Osteocyte (in vitro differentiated cells): ENCODE measurements at regions not wholly inside any gene's neighbourhood (a gene's known extent, or its start where the extent isn't known, plus 50 kb on each side); places are given as distances from the start of the nearest gene placed in this dataset.

Experiments used
- DNase-seq: peaks from one replicate; pipeline ENCODE4 v3.0.0; 2021; ENCODE audit warnings: mixed read lengths; ENCODE audit not compliant: unreplicated experiment; ENCODE audit errors: extremely low spot score
- H3K27ac Mint-ChIP-seq: one replicate; pipeline ENCODE4 v1.8.0; 2021; ENCODE audit warnings: mild to moderate bottlenecking, mixed read lengths; ENCODE audit not compliant: unreplicated experiment
- H3K27me3 Mint-ChIP-seq: one replicate; pipeline ENCODE4 v1.8.0; 2021; ENCODE audit warnings: mixed read lengths; ENCODE audit not compliant: unreplicated experiment
- H3K36me3 Mint-ChIP-seq: one replicate; pipeline ENCODE4 v1.8.0; 2021; ENCODE audit warnings: mixed read lengths; ENCODE audit not compliant: unreplicated experiment
- H3K4me1 Mint-ChIP-seq: one replicate; pipeline ENCODE4 v1.8.0; 2021; ENCODE audit warnings: mixed read lengths; ENCODE audit not compliant: unreplicated experiment
- H3K4me3 Mint-ChIP-seq: one replicate; pipeline ENCODE4 v1.8.0; 2021; ENCODE audit warnings: mild to moderate bottlenecking, moderate library complexity, mixed read lengths; ENCODE audit not compliant: unreplicated experiment
- H3K9me3 Mint-ChIP-seq: one replicate; pipeline ENCODE4 v1.8.0; 2021; ENCODE audit warnings: mixed read lengths; ENCODE audit not compliant: unreplicated experiment
- CTCF ChIP-seq: fragments of 200-600 bp; sonication (generic); IDR thresholded peaks from 2 replicates; pipeline ENCODE4 v1.5.0; 2021; ENCODE audit warnings: antibody characterized with exemption, mild to moderate bottlenecking, moderate library complexity

- H3K9me3 Mint-ChIP-seq, result peaks cover 39% of the 10 kb centered on the region
- no peaks in the 10 kb centered on the region for H3K27me3 Mint-ChIP-seq
- no peak for TF ChIP-seq CTCF
- H3K36me3 Mint-ChIP-seq, result no peaks in the 10 kb centered on the region
- no peak overlapping the region for H3K4me3 Mint-ChIP-seq
- H3K4me1 Mint-ChIP-seq, result no peaks in the 10 kb centered on the region
- no peak overlapping the region for H3K27ac Mint-ChIP-seq
- peak; percentile 77 for DNase-seq
Measured at GRCh38 chr18:78521136-78521535, 458.5 kb upstream of the SALL3 start.

GRCh38 chr18:78521744-78522143 lies 457.9 kb upstream of the SALL3 start:
- Mint-ChIP-seq H3K36me3 (no peaks in the 10 kb centered on the region), H3K27me3 (no peaks in the 10 kb centered on the region), H3K4me3 (no peak overlapping the region), H3K9me3 (peaks cover 41% of the 10 kb centered on the region), H3K27ac (no peak overlapping the region), H3K4me1 (no peaks in the 10 kb centered on the region)
- DNase-seq, result peak; percentile 54
- TF ChIP-seq CTCF, result no peak

- no peaks in the 10 kb centered on the region for H3K4me1 Mint-ChIP-seq
- H3K36me3 Mint-ChIP-seq, result no peaks in the 10 kb centered on the region
- H3K4me3 Mint-ChIP-seq, result no peak overlapping the region
- no peak for DNase-seq
- H3K27me3 Mint-ChIP-seq, result no peaks in the 10 kb centered on the region
- no peak for TF ChIP-seq CTCF
- H3K27ac Mint-ChIP-seq, result no peak overlapping the region
- peaks cover 47% of the 10 kb centered on the region for H3K9me3 Mint-ChIP-seq
Measured at GRCh38 chr18:78522507-78522906, 457.1 kb upstream of the SALL3 start.

- Mint-ChIP-seq H3K9me3 (peaks cover 51% of the 10 kb centered on the region), H3K4me1 (no peaks in the 10 kb centered on the region)
Measured at GRCh38 chr18:78523850-78524249, 455.8 kb upstream of the SALL3 start.

GRCh38 chr18:78525366-78526111 lies 454.1 kb upstream of the SALL3 start:
- no peaks in the 10 kb centered on the region for H3K27me3 Mint-ChIP-seq
- H3K4me3 Mint-ChIP-seq, result no peak overlapping the region
- no peaks in the 10 kb centered on the region for H3K36me3 Mint-ChIP-seq
- no peak overlapping the region for H3K27ac Mint-ChIP-seq
- TF ChIP-seq CTCF, result no peak
- H3K9me3 Mint-ChIP-seq, result peaks cover 47% of the 10 kb centered on the region
- DNase-seq, result no peak
- H3K4me1 Mint-ChIP-seq, result no peaks in the 10 kb centered on the region

More at GRCh38 chr18:78523850-78524249, 455.8 kb upstream of the SALL3 start:
- Mint-ChIP-seq H3K27ac (no peak overlapping the region), H3K27me3 (no peaks in the 10 kb centered on the region), H3K4me3 (no peak overlapping the region), H3K36me3 (no peaks in the 10 kb centered on the region)
- no peak for DNase-seq
- TF ChIP-seq CTCF, result no peak
